HFFc6 (cell line): ENCODE measurements at regions not wholly inside any gene's neighbourhood (a gene's known extent, or its start where the extent isn't known, plus 50 kb on each side); places are given as distances from the start of the nearest gene placed in this dataset.

Experiments
- DNase-seq: peaks from one replicate; pipeline ENCODE4 v3.0.0-alpha.2; 2018
- H3K27ac Mint-ChIP-seq: 2 replicates; pipeline ENCODE4 v1.8.0; 2020; ENCODE audit warnings: mild to moderate bottlenecking, mixed read lengths
- H3K27me3 Mint-ChIP-seq: 2 replicates; pipeline ENCODE4 v1.8.0; 2021; ENCODE audit warnings: mild to moderate bottlenecking, moderate library complexity, mixed read lengths; ENCODE audit not compliant: insufficient read depth
- H3K36me3 Mint-ChIP-seq: 2 replicates; pipeline ENCODE4 v1.8.0; 2021; ENCODE audit warnings: low read depth, mixed read lengths
- H3K4me1 Mint-ChIP-seq: 2 replicates; pipeline ENCODE4 v1.8.0; 2020; ENCODE audit warnings: low read depth, mixed read lengths
- H3K4me3 Mint-ChIP-seq: 2 replicates; pipeline ENCODE4 v1.8.0; 2020; ENCODE audit warnings: mild to moderate bottlenecking, moderate library complexity, mixed read lengths
- H3K9me3 Mint-ChIP-seq: 2 replicates; pipeline ENCODE4 v1.8.0; 2020; ENCODE audit warnings: mild to moderate bottlenecking, mixed read lengths
- CTCF ChIP-seq: fragments of 200-600 bp; sonication (generic); IDR thresholded peaks from 2 replicates; pipeline ENCODE4 v1.5.0; 2021; ENCODE audit warnings: antibody characterized with exemption, mild to moderate bottlenecking

GRCh38 chr1:36669262-36669661, 186.5 kb upstream of the CSF3R start:
- no peak for TF ChIP-seq CTCF
- Mint-ChIP-seq H3K9me3 (peaks cover 13% of the 10 kb centered on the region), H3K4me1 (no peaks in the 10 kb centered on the region), H3K27ac (no peak overlapping the region), H3K4me3 (no peak overlapping the region), H3K27me3 (peaks cover 3% of the 10 kb centered on the region), H3K36me3 (no peaks in the 10 kb centered on the region)
- no peak for DNase-seq

- no peaks in the 10 kb centered on the region for H3K36me3 Mint-ChIP-seq
These were observed 185.1 kb upstream of the CSF3R start for GRCh38 chr1:36667836-36668235.

GRCh38 chr1:36667256-36667655, 184.5 kb upstream of the CSF3R start:
- H3K4me3 Mint-ChIP-seq, result no peak overlapping the region
- H3K27me3 Mint-ChIP-seq, result peaks cover 3% of the 10 kb centered on the region
- no peak for TF ChIP-seq CTCF
- H3K27ac Mint-ChIP-seq, result no peak overlapping the region
- H3K36me3 Mint-ChIP-seq, result no peaks in the 10 kb centered on the region
- DNase-seq, result no peak
- H3K9me3 Mint-ChIP-seq, result peaks cover 13% of the 10 kb centered on the region
- H3K4me1 Mint-ChIP-seq, result no peaks in the 10 kb centered on the region

More at GRCh38 chr1:36667836-36668235, 185.1 kb upstream of the CSF3R start:
- Mint-ChIP-seq H3K27me3 (peaks cover 3% of the 10 kb centered on the region), H3K4me3 (no peak overlapping the region), H3K9me3 (peaks cover 13% of the 10 kb centered on the region), H3K4me1 (no peaks in the 10 kb centered on the region), H3K27ac (no peak overlapping the region)
- TF ChIP-seq CTCF, result no peak
- DNase-seq, result no peak

GRCh38 chr1:36665478-36666080, 182.9 kb upstream of the CSF3R start:
- TF ChIP-seq CTCF, result no peak
- DNase-seq, result no peak
- peaks cover 17% of the 10 kb centered on the region for H3K9me3 Mint-ChIP-seq
- H3K36me3 Mint-ChIP-seq, result no peaks in the 10 kb centered on the region
- no peaks in the 10 kb centered on the region for H3K4me1 Mint-ChIP-seq
- peaks cover 4% of the 10 kb centered on the region; the same call in 1 of the 2 replicates for H3K27me3 Mint-ChIP-seq
- H3K4me3 Mint-ChIP-seq, result no peak overlapping the region
- H3K27ac Mint-ChIP-seq, result no peak overlapping the region

- Mint-ChIP-seq H3K4me3 (no peak overlapping the region), H3K4me1 (no peaks in the 10 kb centered on the region), H3K27me3 (peaks cover 10% of the 10 kb centered on the region; the same call in 1 of the 2 replicates), H3K9me3 (peaks cover 19% of the 10 kb centered on the region), H3K36me3 (no peaks in the 10 kb centered on the region), H3K27ac (no peak overlapping the region)
- no peak for DNase-seq
- no peak for TF ChIP-seq CTCF
These were observed 182.0 kb upstream of the CSF3R start for GRCh38 chr1:36664571-36665287.
